GM18520 (cell line): ENCODE measurements at regions not wholly inside any gene's neighbourhood (a gene's known extent, or its start where the extent isn't known, plus 50 kb on each side); places are given as distances from the start of the nearest gene placed in this dataset.

ENCODE experiments used
- ATAC-seq: cut with Tn5 transposase; IDR thresholded peaks from one replicate; pipeline ENCODE4 v1.9.1; 2021; ENCODE audit not compliant: unreplicated experiment

- ATAC-seq = no peak
These were observed 77.1 kb downstream of the CMPK2 start for GRCh38 chr2:6788614-6789013.

- no peak for ATAC-seq
These were observed 76.1 kb downstream of the CMPK2 start for GRCh38 chr2:6789559-6790138.

GRCh38 chr2:6791682-6792081 lies 74.0 kb downstream of the CMPK2 start:
- no peak for ATAC-seq

- no peak for ATAC-seq
These were observed 72.8 kb downstream of the CMPK2 start for GRCh38 chr2:6792883-6793282.

- no peak for ATAC-seq
These were observed 72.3 kb downstream of the CMPK2 start for GRCh38 chr2:6793371-6793770.

- ATAC-seq = no peak
These were observed 71.8 kb downstream of the CMPK2 start for GRCh38 chr2:6793913-6794312.

- no peak for ATAC-seq
These were observed 71.3 kb downstream of the CMPK2 start for GRCh38 chr2:6794448-6794847.
